Muscle layer of duodenum (tissue), 2 donors: ENCODE measurements at regions not wholly inside any gene's neighbourhood (a gene's known extent, or its start where the extent isn't known, plus 50 kb on each side); places are given as distances from the start of the nearest gene placed in this dataset.

Experiments used
- H3K27ac ChIP-seq: one replicate; pipeline ENCODE4 v1.7.0; 2013; ENCODE audit warnings: mild to moderate bottlenecking, low read length
- H3K27me3 ChIP-seq: one replicate; pipeline ENCODE4 v1.7.0; 2013; ENCODE audit warnings: low read depth, mild to moderate bottlenecking, control low read depth, low read length
- H3K36me3 ChIP-seq, 2 donors: one replicate each; pipeline ENCODE4 v1.7.0; 2013; ENCODE audit warnings: low read length in 2 of 2, control low read depth in 1 of 2, mild to moderate bottlenecking in 1 of 2; ENCODE audit not compliant: insufficient read depth in 2 of 2, control insufficient read depth in 1 of 2
- H3K4me1 ChIP-seq, 2 donors: one replicate each; pipeline ENCODE4 v1.7.0; 2013; ENCODE audit warnings: low read length in 2 of 2, mild to moderate bottlenecking in 2 of 2, control low read depth in 1 of 2, moderate library complexity in 1 of 2; ENCODE audit not compliant: insufficient read depth in 2 of 2, control insufficient read depth in 1 of 2
- H3K4me3 ChIP-seq, 2 donors: one replicate each; pipeline ENCODE4 v1.7.0; 2013; ENCODE audit warnings: low read length in 2 of 2, low read depth in 1 of 2, mild to moderate bottlenecking in 1 of 2
- H3K9me3 ChIP-seq, 2 donors: one replicate each; pipeline ENCODE4 v1.7.0; 2013; ENCODE audit warnings: low read length in 2 of 2, control low read depth in 1 of 2, mild to moderate bottlenecking in 1 of 2; ENCODE audit not compliant: control insufficient read depth in 1 of 2
- donor health status: healthy.

GRCh38 chr4:155546451-155546850 lies 120.2 kb upstream of the GUCY1A1 start:
- Histone ChIP-seq H3K27me3 (no peaks in the 10 kb centered on the region), H3K4me3 (no peak overlapping the region), H3K27ac (no peak overlapping the region), H3K36me3 (no peaks in the 10 kb centered on the region), H3K9me3 (no peaks in the 10 kb centered on the region), H3K4me1 (no peaks in the 10 kb centered on the region)

- no peaks in the 10 kb centered on the region for H3K9me3 ChIP-seq
- H3K4me3 ChIP-seq = no peak overlapping the region
- H3K27ac ChIP-seq = no peak overlapping the region
- H3K4me1 ChIP-seq = no peaks in the 10 kb centered on the region
- H3K27me3 ChIP-seq = no peaks in the 10 kb centered on the region
- H3K36me3 ChIP-seq = no peaks in the 10 kb centered on the region
Observed at GRCh38 chr4:155545456-155545855, 121.2 kb upstream of the GUCY1A1 start.

- Histone ChIP-seq H3K36me3 (no peaks in the 10 kb centered on the region), H3K4me3 (no peak overlapping the region), H3K4me1 (no peaks in the 10 kb centered on the region), H3K9me3 (no peaks in the 10 kb centered on the region), H3K27ac (no peak overlapping the region), H3K27me3 (no peaks in the 10 kb centered on the region)
Observed at GRCh38 chr4:155544547-155544946, 122.1 kb upstream of the GUCY1A1 start.

- Histone ChIP-seq H3K4me3 (no peak overlapping the region), H3K9me3 (no peaks in the 10 kb centered on the region), H3K27me3 (no peaks in the 10 kb centered on the region), H3K4me1 (no peaks in the 10 kb centered on the region), H3K27ac (no peak overlapping the region), H3K36me3 (no peaks in the 10 kb centered on the region)
Observed at GRCh38 chr4:155543126-155543765, 123.4 kb upstream of the GUCY1A1 start.

- Histone ChIP-seq H3K4me1 (no peaks in the 10 kb centered on the region), H3K27me3 (no peaks in the 10 kb centered on the region), H3K9me3 (no peaks in the 10 kb centered on the region), H3K27ac (no peak overlapping the region), H3K36me3 (no peaks in the 10 kb centered on the region), H3K4me3 (no peak overlapping the region)
Observed at GRCh38 chr4:155542415-155542814, 124.2 kb upstream of the GUCY1A1 start.

GRCh38 chr4:155541716-155542115 lies 124.9 kb upstream of the GUCY1A1 start:
- Histone ChIP-seq H3K27me3 (no peaks in the 10 kb centered on the region), H3K9me3 (no peaks in the 10 kb centered on the region), H3K36me3 (no peaks in the 10 kb centered on the region)

GRCh38 chr4:155540698-155541097 lies 126.0 kb upstream of the GUCY1A1 start:
- H3K4me1 ChIP-seq = no peaks in the 10 kb centered on the region
- no peak overlapping the region for H3K4me3 ChIP-seq
- no peaks in the 10 kb centered on the region for H3K9me3 ChIP-seq
- H3K36me3 ChIP-seq = no peaks in the 10 kb centered on the region
- H3K27ac ChIP-seq = no peak overlapping the region
- H3K27me3 ChIP-seq = no peaks in the 10 kb centered on the region

More at GRCh38 chr4:155541716-155542115, 124.9 kb upstream of the GUCY1A1 start:
- Histone ChIP-seq H3K4me1 (no peaks in the 10 kb centered on the region), H3K4me3 (no peak overlapping the region), H3K27ac (no peak overlapping the region)

- Histone ChIP-seq H3K27me3 (no peaks in the 10 kb centered on the region), H3K4me1 (no peaks in the 10 kb centered on the region), H3K27ac (no peak overlapping the region), H3K9me3 (no peaks in the 10 kb centered on the region), H3K4me3 (no peak overlapping the region), H3K36me3 (no peaks in the 10 kb centered on the region)
Observed at GRCh38 chr4:155539746-155540145, 126.9 kb upstream of the GUCY1A1 start.

- H3K27ac ChIP-seq = no peak overlapping the region
- H3K4me1 ChIP-seq = no peaks in the 10 kb centered on the region
- no peaks in the 10 kb centered on the region for H3K36me3 ChIP-seq
- H3K9me3 ChIP-seq = no peaks in the 10 kb centered on the region
- H3K4me3 ChIP-seq = no peak overlapping the region
- no peaks in the 10 kb centered on the region for H3K27me3 ChIP-seq
Observed at GRCh38 chr4:155535802-155536454, 130.7 kb upstream of the GUCY1A1 start.

GRCh38 chr4:155532373-155533085 lies 134.1 kb upstream of the GUCY1A1 start:
- H3K4me3 ChIP-seq = no peak overlapping the region

GRCh38 chr4:155530857-155531256 lies 135.8 kb upstream of the GUCY1A1 start:
- Histone ChIP-seq H3K4me1 (peaks cover 6 to 10% of the 10 kb centered on the region in 2 donors), H3K27me3 (no peaks in the 10 kb centered on the region), H3K4me3 (no peak overlapping the region), H3K27ac (no peak overlapping the region), H3K9me3 (no peaks in the 10 kb centered on the region), H3K36me3 (no peaks in the 10 kb centered on the region)

More at GRCh38 chr4:155532373-155533085, 134.1 kb upstream of the GUCY1A1 start:
- Histone ChIP-seq H3K36me3 (no peaks in the 10 kb centered on the region), H3K27ac (no peak overlapping the region), H3K4me1 (peaks cover 0 to under 1% of the 10 kb centered on the region in 2 donors), H3K27me3 (no peaks in the 10 kb centered on the region), H3K9me3 (no peaks in the 10 kb centered on the region)
